ENCODE measurements at regions not wholly inside any gene's neighbourhood (a gene's known extent, or its start where the extent isn't known, plus 50 kb on each side); places are given as distances from the start of the nearest gene placed in this dataset.

DNA sequence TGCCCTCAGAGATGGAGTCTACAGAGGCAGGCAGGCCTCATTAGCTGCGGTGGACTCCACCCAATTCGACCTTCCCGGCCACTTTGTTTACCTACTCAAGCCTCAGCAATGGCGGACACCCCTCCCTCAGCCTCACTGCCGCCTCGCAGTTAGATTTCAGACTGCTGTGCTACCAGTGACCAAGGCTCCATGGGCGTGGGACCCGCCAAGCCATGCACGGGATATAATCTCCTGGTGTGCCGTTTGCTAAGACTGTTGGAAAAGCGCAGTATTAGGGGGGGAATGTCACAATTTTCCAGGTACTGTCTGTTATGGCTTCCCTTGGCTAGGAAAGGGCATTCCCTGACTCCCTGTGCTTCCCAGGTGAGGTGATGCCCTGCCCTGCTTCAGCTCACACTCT is 252.3 kb downstream of the ARL4A start:
- Histone ChIP-seq H3K4me1 (ENCODE audit: control insufficient read depth, insufficient read depth, low read length) (no peaks in the 10 kb centered on the region), H3K4me2 (ENCODE audit: control insufficient read depth, insufficient read depth) (no peak overlapping the region), H4K20me1 (ENCODE audit: control insufficient read depth, insufficient read depth) (no peaks in the 10 kb centered on the region), H3K36me3 (ENCODE audit: control insufficient read depth in 2 of 2, insufficient read depth in 2 of 2, low read length in 1 of 2) (no peaks in the 10 kb centered on the region), H2AFZ (ENCODE audit: control insufficient read depth, low read depth, low read length) (no peak overlapping the region), H3K27me3 (replicated peaks in 1 of 2; ENCODE audit: control insufficient read depth in 2 of 2, insufficient read depth in 2 of 2, low read length in 1 of 2) (no peaks in the 10 kb centered on the region), H3K27ac (ENCODE audit: control insufficient read depth, insufficient read depth) (no peak overlapping the region), H3K9ac (ENCODE audit: control insufficient read depth, insufficient read depth, low read length) (no peak overlapping the region), H3K4me3 (no peak overlapping the region), H3K79me2 (ENCODE audit: control insufficient read depth, insufficient read depth, low read length) (no peaks in the 10 kb centered on the region), H3K9me3 (replicated peaks; ENCODE audit: control insufficient read depth, insufficient read depth, low read length) (no peaks in the 10 kb centered on the region)
- no peak for DNase-seq (ENCODE audit: low read depth, low spot score)
- in situ Hi-C loops (cut with MboI) = no loop called here
- POLR2A ChIA-PET = no interaction called here
- FAIRE-seq = no peak
- CTCF ChIA-PET = no interaction called here
- RAD21 ChIA-PET (ENCODE audit: unreplicated experiment) = no interaction called here
- intact Hi-C loops (cut with micrococcal nuclease; ENCODE audit: unreplicated experiment) = no loop called here
- SMC1A ChIA-PET (ENCODE audit: uncharacterized antibody, unreplicated experiment) = no interaction called here
- 31% methylated on average over 11 of the region's 11 CpGs for WGBS (ENCODE audit: insufficient coverage, insufficient replicate concordance, low lambda C conversion rate, missing lambda C conversion rate)
- no peak for TF ChIP-seq RCOR1 (conservative IDR thresholded peaks at IDR 0.05; ENCODE audit: low read depth, low read length)
- TF ChIP-seq FOS (IDR thresholded peaks at IDR 0.05; ENCODE audit: borderline replicate concordance, extremely low read depth, insufficient read length) = no peak
- no peak for TF ChIP-seq TBL1XR1 (IDR thresholded peaks at IDR 0.05; ENCODE audit: low read depth, low read length)
- TF ChIP-seq BHLHE40 (IDR thresholded peaks at IDR 0.05; ENCODE audit: borderline replicate concordance in 1 of 2, low read depth in 2 of 2, low read length in 1 of 2) = no peak
- TF ChIP-seq RFX5 (IDR thresholded peaks at IDR 0.05; ENCODE audit: low read depth, low read length) = no peak
- no peak for ATAC-seq
- BruUV-seq (replicated peaks) = no TSS peak

DNA sequence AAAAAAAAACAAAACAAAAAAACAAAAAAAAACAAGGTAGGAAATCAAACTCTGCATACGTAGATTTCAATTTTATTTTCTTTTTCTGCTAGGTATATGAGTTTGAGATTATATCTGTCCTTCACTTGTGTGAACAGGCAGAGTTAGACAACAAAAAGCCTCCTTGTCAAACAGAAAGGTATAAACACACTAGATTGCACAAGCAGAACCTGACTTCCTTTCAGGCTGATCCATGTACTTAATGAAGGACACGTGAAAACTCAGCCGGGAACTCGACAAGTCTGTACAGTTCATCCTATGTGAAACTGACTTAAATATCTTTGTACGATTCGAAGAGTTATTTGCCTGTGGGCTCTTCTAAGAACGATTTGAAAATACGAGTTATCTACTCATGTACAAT is 254.1 kb downstream of the ARL4A start:
- ATAC-seq (no peak), DNase-seq (ENCODE audit: low read depth, low spot score) (no peak), FAIRE-seq (no peak)
- H3K9ac ChIP-seq (ENCODE audit: control insufficient read depth, insufficient read depth, low read length) = no peak overlapping the region
- WGBS (ENCODE audit: insufficient coverage, insufficient replicate concordance, low lambda C conversion rate, missing lambda C conversion rate) = 29% methylated on average over 8 of the region's 8 CpGs
- in situ Hi-C loops (cut with MboI) (no loop called here), intact Hi-C loops (cut with micrococcal nuclease; ENCODE audit: unreplicated experiment) (no loop called here)
- ChIA-PET SMC1A (ENCODE audit: uncharacterized antibody, unreplicated experiment) (no interaction called here), CTCF (no interaction called here), RAD21 (ENCODE audit: unreplicated experiment) (no interaction called here), POLR2A (no interaction called here)
- H3K4me1 ChIP-seq (ENCODE audit: control insufficient read depth, insufficient read depth, low read length) = no peaks in the 10 kb centered on the region
- H3K27me3 ChIP-seq (replicated peaks in 1 of 2; ENCODE audit: control insufficient read depth in 2 of 2, insufficient read depth in 2 of 2, low read length in 1 of 2) = no peaks in the 10 kb centered on the region
- no peak overlapping the region for H3K27ac ChIP-seq (ENCODE audit: control insufficient read depth, insufficient read depth)
- no peaks in the 10 kb centered on the region for H3K36me3 ChIP-seq (ENCODE audit: control insufficient read depth in 2 of 2, insufficient read depth in 2 of 2, low read length in 1 of 2)
- no peaks in the 10 kb centered on the region for H3K79me2 ChIP-seq (ENCODE audit: control insufficient read depth, insufficient read depth, low read length)
- BruUV-seq (replicated peaks) = no TSS peak
- H3K4me2 ChIP-seq (ENCODE audit: control insufficient read depth, insufficient read depth) = no peak overlapping the region
- H3K4me3 ChIP-seq = no peak overlapping the region
- H2AFZ ChIP-seq (ENCODE audit: control insufficient read depth, low read depth, low read length) = no peak overlapping the region
- no peaks in the 10 kb centered on the region for H4K20me1 ChIP-seq (ENCODE audit: control insufficient read depth, insufficient read depth)
- no peaks in the 10 kb centered on the region for H3K9me3 ChIP-seq (replicated peaks; ENCODE audit: control insufficient read depth, insufficient read depth, low read length)
- no peak for TF ChIP-seq IRF3 (IDR thresholded peaks at IDR 0.05)
- no peak for TF ChIP-seq EED (IDR thresholded peaks at IDR 0.05; ENCODE audit: low read depth)
- no peak for TF ChIP-seq BACH1 (IDR thresholded peaks at IDR 0.05; ENCODE audit: borderline replicate concordance)
- no peak for TF ChIP-seq ZNF384 (IDR thresholded peaks at IDR 0.05; ENCODE audit: borderline replicate concordance, low read depth, low read length)
- no peak for TF ChIP-seq EGR1 (IDR thresholded peaks at IDR 0.05; ENCODE audit: borderline replicate concordance in 1 of 2, low read depth in 2 of 2, low read length in 2 of 2)
- TF ChIP-seq NR2C1 (IDR thresholded peaks at IDR 0.05) = no peak

Data from GM12878 (cell line).